HG02678 (cell line): ENCODE measurements at regions not wholly inside any gene's neighbourhood (a gene's known extent, or its start where the extent isn't known, plus 50 kb on each side); places are given as distances from the start of the nearest gene placed in this dataset.
A peak's percentile ranks its signal among the peaks of the same experiment; 100 is the strongest.

ENCODE experiments used
- ATAC-seq: cut with Tn5 transposase; IDR thresholded peaks from one replicate; pipeline ENCODE4 v1.9.1; 2021; ENCODE audit warnings: mild to moderate bottlenecking, moderate library complexity; ENCODE audit not compliant: unreplicated experiment

DNA sequence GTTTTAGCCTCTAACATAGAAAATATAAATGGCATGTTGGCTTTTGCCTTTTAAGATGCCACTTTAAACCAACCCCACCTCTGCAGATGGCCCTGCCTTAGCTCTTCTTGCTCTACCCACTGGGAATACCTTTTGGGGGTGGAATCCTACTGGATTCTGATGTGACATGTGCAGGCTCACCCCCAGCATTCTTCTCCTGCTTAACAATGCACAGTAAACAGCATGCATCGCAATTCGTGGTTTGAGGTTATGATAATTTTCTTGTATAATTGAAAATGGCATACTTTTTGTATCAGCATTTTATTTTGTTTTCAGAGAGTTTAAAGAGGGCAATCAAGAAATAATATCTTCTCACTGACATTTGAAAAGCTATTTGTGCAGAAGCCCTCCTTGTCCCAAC is 167.9 kb downstream of the AREG start:
- ATAC-seq: no peak

DNA sequence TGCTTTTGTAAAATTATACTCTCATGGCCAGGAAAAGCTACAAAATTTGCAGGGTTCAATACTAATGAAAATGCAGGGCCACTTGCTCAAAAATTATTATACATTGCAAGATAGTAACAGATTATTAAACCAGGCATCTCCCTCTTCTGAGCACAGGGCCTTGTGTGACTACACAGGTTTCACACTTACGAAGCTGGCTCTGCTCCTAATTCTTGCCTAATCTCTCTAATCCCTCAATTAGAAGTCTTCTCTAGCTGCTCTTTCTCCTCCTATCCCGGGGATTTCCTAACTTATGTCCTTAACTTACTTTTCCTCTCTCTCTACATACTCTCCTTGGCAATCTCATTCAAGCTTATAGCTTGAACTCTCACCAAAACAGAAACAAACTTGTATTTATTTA is 168.3 kb downstream of the AREG start:
- ATAC-seq: no peak

DNA sequence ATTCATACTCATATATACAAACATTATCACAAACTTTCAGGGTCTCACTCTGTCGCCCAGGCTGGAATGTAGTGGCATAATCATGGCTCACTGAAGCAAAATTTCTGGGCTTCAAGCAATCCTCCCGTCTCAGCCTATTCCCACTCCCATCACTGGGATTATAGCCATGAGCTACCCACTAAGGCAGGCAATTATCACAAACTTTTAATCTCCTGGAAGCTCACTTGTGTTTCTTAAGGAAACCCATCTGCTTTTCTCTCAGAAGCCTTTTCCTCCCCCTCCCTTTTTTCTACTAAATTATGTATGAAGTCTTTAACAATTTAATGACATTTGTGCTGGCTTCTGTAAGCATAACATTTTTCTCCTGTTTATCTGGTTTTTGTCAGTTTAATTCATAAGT is 170.5 kb downstream of the AREG start:
- ATAC-seq: no peak

DNA sequence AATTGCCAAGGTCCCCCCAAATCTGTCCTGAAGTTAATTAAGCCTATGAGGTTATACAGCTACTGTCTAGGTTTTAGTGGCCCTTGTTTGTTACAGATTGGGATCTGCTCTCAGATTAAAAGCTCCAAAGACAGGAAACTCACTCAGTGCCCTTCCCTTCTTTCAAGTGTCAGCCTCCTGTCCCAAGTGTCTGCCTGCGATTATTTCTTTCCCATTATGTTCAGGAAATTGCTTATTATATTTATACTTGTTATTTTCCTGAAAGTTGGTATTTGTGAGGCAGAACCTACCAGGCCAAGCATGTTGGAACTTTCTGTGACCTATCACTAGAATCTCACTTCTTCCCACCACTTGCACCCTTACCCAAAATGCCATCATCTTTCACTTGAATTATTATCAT is 173.2 kb downstream of the AREG start:
- ATAC-seq: no peak

DNA sequence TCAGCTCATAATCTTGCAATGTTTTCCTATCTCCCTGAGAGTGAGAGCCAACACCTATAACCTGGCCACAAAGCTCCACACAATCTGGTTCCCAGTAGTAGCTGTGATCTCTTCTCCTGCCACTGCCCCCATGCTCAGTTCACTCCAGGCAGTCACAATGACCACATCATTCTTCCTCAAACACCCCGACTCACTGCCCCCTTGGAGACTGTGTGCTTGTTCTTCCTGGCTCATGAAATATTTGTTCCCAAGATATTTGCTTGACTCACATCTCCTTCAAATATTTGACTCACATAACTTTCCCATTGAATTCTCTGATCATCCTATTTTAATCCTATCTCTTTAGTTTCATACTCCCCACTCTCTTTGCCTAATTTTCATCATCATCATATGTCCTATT is 173.7 kb downstream of the AREG start:
- ATAC-seq: no peak

DNA sequence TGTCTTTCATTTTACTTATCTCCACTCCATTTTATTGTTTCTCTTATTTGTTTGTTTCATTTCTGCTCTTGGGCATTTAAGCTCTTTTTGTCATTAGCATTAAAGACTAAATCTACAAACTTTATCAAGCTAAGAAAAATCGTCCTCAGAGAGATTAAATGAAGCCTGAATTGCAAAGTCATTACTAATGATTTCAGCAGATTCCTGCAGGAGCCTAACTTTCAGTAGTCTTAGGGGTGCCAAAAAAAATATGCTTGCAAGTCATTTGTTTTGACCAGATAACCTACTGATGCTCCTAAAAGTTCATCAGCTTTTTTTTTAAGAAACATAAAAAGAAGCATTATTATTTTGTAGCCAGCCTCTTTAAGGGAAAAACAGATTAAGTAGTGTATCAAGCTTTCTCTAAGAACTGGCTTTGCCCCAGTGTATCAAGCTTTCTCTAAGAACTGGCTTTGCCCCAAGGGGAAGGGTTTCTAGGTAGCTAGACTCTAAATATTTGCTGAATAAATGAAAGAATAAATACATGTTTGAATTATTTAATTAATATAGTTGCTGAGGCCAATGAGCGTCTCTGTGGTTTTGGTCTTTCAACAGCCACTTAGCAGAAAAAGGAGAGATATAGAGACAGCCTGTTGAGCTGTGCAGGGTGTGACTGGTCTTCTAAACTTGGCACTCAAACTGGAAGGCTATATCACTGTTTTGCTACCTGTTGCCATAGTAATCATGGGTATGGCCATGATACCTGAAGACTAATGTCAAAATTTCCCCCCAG is 174.2 kb downstream of the BTC start:
- ATAC-seq: no peak

DNA sequence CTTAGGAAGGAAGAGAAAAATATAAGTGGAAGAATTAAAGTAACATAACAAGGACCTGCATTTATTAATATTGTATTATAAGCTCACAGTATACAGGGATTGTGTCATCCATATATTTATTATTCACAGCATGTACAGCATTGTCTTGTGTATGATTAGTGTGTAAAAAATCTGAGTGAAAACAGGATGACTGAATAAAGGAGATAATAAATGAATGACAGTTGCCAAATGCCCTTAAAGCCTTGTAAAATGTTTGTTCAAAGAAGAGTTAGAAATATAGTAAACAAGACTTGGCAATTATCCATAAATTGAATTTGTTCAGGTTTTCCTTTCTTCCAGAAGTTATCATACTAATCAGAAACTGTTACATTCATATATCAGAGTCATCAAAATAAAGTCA is 172.7 kb downstream of the BTC start:
- ATAC-seq: no peak

DNA sequence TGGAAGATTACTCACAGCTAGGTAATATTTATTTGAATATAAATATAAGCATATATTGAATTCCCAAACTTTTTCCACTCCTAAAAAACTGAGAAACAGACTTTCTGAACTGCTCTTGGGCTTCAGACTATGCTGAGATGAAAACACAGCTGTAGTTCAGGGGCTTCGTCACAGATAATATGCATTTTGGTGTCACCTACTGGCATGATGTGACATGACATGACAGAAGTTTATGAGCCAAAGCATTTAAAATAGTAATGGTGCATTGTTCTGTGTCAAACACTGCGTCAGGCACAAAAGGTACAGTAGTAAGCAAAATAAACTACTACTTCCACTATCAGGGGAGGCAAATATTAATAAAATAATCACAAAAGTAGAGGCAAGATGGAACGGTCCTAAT is 171.3 kb downstream of the BTC start:
- ATAC-seq: peak; percentile 75

DNA sequence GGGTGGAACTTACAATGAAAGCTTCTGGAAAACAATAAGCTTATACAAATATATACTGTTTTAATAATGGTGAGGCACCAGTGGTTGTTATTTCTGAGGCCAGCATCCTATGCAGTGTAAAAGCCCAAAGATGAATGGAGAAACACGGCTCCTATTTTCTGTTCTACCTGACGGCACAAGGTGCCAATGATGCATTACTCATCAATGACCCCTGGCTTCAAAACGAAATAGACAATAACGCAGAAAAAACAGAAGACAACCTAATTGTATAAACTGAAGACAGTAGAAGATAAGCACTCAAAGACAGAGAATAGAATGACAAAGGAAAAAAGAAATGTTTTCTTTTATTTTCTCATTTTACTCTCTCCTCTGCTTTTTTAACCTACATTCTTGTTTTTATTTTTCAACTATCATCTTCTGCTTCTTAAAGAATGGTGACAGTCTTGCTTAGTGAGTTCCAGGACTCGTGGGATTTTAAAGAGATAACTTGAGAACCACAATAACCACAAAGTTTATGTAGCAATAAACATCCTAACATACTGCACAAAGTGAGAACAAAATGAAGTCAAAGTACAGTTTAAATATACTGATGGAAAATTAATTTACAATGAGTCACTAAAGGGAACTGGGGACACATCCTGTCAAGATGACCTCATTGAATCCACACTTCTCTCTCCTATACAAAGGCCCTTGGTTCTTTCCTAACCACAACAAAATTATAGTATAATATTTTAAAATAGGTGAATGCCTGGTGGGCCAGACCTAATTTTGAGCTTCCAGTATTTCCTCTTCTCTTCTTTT is 169.8 kb downstream of the BTC start:
- ATAC-seq: no peak

DNA sequence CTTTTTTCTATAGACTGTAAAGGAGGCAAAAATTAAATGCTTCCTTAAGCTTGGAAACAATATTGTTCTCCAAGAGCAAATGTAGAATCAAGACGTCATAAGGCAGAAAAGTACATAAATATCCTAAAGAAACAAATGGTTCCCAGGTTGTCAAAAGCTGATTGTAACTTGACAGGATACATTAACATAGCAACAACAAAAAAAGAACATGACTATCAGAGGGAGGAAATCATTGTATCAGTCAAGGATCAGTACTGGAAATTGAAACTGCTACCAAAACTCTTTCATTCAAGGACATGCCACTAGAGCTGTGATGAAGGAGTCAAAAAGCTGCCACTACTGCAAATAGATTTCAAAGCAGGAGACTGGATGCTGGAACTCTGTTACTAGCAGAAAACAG is 168.3 kb downstream of the BTC start:
- no peak for ATAC-seq

DNA sequence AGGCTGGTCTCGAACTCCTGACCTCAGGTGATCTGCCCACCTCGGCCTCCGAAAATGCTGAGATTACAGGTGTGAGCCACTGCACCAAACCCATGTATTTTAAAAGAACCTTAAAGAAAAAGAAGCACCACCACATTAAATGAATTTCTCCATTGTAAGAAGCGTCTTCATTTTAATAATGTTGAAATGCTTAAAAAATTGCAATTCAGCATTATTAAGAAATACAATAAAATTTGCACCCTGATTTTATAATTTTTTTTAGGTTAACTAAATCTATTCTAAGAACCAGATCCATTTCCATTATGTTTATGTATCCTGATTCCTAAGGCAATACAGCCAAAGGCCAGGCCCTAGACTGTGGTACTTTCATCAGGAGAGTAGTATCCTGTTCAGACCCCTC is 167.2 kb downstream of the BTC start:
- no peak for ATAC-seq

DNA sequence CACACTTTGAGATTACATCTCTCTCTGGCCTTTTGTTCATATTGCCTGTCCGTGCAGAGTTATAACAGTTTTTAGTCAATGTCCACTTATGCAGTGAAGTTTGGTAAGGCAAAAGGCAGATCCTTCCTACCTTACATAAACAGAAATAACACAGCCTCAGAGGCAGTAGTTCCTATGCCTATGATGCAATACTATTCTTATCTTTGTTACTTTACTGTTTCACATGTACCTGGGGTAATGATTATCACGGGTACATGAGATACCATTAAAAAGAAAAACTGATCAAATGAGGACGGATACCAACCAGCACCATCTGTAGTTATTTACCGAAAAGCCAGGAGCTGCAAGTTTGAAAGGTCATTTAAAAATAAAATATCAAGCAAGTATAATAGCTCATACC is 166.8 kb downstream of the BTC start:
- no peak for ATAC-seq

DNA sequence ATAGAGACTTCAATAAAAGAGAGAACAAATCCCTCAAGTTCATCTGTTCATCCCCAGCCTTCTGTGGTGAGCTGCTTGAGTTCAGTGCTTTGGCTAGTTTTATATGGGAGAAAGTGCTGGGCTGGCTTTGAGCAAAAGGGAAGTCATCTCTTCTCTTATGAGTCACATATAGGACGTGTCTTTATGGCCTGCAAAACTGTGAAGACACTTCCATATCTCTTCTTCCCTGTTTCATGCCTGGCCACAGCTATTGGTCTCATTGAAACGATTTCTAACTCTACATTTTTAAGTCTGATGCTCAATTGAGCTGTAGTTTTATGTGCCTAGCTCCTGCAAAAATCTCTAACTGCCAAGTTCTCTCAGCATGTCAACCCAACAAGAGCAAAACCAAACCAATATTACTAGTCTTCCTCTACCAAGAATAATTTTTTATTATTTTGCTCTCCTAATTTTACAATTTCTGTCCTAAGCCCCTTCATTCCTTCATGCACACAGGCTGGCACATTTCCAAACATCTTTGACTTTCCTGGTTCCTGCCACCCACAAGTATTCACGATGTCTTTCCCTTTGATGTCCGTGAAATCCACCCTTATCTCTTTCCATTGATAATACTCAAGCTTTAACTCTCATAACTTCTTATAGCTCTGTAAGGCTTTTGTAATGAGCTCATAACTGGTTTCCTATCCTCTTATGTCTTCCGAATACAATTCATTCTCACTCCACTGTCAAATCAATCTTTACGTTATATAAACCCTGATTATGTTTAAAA is 165.3 kb downstream of the BTC start:
- ATAC-seq: peak; percentile 43

DNA sequence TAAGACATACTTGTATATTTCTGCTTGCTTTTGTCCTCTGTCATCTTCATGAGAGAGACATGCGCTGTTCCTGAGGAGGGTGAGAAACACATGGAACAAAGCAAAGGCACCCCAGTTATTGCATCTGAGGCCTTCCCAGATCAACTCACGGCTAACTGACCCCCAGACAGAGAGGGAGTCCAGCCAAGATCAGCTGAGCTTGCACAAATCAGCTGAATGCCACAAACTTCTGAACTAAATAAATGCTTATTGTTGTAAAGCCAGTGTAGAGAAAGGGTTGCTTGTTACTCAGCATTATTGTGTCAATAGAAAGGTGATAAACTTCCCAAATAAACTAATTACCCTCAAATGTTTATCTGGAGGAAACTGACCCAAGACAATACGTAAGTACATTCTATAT is 163.8 kb downstream of the BTC start:
- ATAC-seq: no peak

DNA sequence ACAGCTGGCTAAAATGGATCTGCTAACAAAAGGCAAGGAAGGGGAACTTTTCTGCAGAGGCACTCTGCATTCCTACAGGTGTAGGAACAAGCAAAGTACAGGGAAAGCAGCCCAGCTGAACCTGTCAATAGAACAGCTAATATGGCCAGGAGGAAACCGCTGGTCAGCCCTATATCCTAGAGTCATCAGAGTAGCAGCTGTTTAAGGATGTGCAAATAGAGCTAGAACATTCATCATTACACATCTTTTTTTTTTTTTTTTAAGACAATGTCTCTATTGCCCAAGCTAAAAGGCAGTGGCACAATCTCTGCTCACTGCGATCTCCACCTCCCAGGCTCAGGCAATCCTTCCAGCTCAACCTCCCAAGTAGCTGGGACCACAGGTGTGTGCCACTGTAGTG is 163.0 kb downstream of the BTC start:
- no peak for ATAC-seq

DNA sequence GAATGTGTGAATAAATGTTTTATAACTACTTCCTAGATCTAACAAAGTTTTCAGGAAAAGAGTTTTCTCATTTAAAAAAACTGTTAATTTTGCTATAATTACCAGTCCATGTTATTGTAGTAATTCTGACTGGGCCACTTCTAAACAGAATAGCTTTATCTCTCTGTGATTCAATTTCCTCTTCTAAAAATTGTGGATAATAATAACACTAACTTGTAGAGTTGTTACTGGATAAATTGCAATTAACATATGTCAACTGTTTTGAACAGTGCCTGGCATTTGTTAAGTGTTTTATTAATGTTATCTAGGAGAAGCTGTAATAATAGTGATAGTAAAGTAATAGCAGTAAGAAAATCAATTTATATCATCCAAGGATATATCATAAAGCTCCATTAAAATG is 162.3 kb downstream of the BTC start:
- no peak for ATAC-seq

DNA sequence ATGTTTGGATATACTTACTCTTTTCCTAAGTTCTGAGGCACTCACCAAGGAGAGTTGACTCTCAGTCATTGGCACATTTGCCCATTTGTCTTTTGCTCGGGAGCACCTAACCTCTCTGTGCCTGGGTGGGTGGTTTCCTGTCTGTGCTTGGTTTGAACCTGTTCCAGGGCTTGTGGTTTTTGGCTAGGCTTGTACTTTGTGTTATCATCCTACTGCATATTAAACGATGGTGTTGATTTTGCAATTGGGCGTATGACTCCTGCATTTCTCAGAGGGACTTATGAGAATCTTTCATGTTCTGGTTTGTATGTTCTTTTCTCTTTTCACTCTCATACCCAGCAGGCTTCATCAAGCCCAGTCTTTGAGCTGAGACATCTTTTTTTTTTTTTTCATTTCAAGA is 161.7 kb downstream of the BTC start:
- ATAC-seq: no peak

DNA sequence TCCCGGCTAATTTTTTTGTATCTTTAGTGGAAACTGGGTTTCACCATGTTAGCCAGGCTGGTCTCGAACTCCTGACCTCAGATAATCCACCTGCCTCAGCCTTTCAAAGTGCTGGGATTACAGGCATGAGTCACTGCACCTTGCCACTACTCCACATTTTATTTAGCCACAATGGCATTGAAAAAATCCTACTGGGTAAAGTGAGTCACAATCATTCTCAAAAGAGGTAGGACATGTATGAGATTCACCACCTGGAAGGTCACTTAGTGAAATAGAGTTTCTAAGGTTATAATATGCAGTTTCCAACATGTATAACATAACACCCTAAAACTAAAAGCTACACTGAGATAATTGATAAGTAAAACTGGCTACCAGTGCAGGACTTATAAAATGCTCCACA is 159.2 kb downstream of the BTC start:
- no peak for ATAC-seq

DNA sequence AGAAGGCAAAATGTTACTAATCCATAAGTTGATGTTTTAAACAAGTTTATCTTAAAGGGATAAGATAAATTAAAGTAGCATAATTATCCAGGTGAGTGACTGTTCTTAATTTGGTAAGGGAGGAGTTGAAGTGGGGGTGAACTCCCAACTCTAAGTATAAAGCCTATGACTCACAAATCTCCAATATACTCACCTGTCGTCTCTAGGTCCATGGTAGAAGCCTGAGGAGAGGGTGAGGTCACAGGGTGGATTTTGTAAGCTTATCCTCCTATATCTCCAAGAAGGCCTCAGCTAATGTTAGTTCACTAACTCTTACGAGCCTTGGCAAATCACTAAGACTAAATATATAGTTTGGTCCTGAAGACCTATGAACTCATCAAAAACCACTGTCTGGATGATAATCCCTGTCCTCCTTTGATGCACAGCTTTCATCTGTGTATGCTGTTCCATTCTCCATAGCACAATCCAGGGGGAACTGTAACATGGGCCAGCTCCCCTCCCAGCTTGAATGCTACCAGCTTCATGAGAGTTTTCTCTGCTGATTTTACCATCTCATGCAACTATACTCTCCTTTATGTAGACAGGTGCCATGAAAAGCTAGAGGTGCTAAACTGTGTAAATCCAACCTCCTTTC is 158.7 kb downstream of the BTC start:
- ATAC-seq: no peak

DNA sequence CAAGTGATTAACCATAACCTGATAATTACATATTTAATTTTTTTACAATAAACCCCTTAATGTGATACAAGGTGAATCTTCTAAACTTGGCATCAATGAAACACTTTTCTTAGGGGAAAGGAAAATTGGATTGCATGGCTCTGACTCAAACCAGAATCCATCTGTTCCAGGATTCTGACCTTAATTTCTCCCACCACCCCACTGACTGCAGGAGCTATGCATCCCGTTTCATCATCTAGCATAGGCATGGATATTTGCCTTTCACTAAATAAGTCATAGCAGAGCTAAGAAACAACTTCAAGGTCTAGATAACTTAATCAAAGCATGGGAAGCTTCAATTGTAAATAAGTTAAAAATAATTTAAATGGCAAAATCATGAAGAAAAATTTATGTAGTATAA is 156.3 kb downstream of the BTC start:
- ATAC-seq: no peak

DNA sequence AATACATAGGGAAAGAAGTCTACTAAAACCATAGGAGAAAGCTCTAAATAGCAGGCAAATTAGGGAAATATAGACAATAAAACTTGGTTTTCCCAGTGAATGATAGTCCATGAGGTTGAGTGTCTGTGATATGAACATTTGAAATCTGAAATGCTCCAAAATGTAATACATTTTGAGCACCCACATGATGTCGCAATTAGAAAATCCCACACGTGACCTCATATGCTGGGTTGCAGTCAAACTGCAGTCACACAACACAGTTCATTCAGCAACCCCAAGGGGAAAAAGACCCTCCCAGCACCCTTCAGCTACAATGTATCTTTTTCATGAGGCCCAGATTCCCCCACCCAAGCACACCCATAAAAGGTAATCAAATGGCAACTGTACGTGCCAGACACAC is 155.6 kb downstream of the BTC start:
- no peak for ATAC-seq
